ENCODE measurements at regions not wholly inside any gene's neighbourhood (a gene's known extent, or its start where the extent isn't known, plus 50 kb on each side); places are given as distances from the start of the nearest gene placed in this dataset.

- H3K27me3 ChIP-seq (ENCODE audit: control insufficient read depth in 3 of 3, insufficient read depth in 3 of 3, low read depth in 1 of 3, low read length in 3 of 3) = no peaks in the 10 kb centered on the region
- H3K9me3 ChIP-seq (replicated peaks in 1 of 2; ENCODE audit: control insufficient read depth in 2 of 2, insufficient read depth in 1 of 2, low read depth in 1 of 2, low read length in 2 of 2) = peaks cover 0 to 2% of the 10 kb centered on the region in 2 donors
- H2BK12ac ChIP-seq (ENCODE audit: low read length) = no peak overlapping the region
- peaks cover 0 to 2% of the 10 kb centered on the region in 2 donors for H3K4me1 ChIP-seq (ENCODE audit: control insufficient read depth in 2 of 2, insufficient read depth in 1 of 2, low read depth in 1 of 2, low read length in 2 of 2)
- no peak overlapping the region for H4K8ac ChIP-seq (ENCODE audit: low read depth, low read length)
- H2BK15ac ChIP-seq (ENCODE audit: low read length) = no peak overlapping the region
- no peak overlapping the region for H2AK5ac ChIP-seq (ENCODE audit: low read depth, low read length)
- no peak overlapping the region for H3K4me2 ChIP-seq (ENCODE audit: insufficient read depth, low read length, poor library complexity, severe bottlenecking)
- no peaks in the 10 kb centered on the region for H3K79me1 ChIP-seq (ENCODE audit: low read depth, low read length)
- peaks cover 0 to 2% of the 10 kb centered on the region in 2 donors for H3K36me3 ChIP-seq (replicated peaks in 1 of 2; ENCODE audit: control insufficient read depth in 2 of 2, insufficient read depth in 2 of 2, low read length in 2 of 2)
- H3K14ac ChIP-seq (ENCODE audit: low read length) = no peak overlapping the region
- H3K4ac ChIP-seq (ENCODE audit: low read length) = no peak overlapping the region
- H3K23ac ChIP-seq (ENCODE audit: low read depth, low read length, poor library complexity) = no peak overlapping the region
- H3K4me3 ChIP-seq (ENCODE audit: low read length in 2 of 2) = no peak overlapping the region
- H2BK5ac ChIP-seq (ENCODE audit: low read length) = no peak overlapping the region
- H2AFZ ChIP-seq (ENCODE audit: low read length) = no peak overlapping the region
- no peak overlapping the region for H4K91ac ChIP-seq (ENCODE audit: low read depth, low read length, poor library complexity)
- no peak overlapping the region for H3K27ac ChIP-seq (replicated peaks; ENCODE audit: low read length)
- H2BK120ac ChIP-seq (ENCODE audit: low read depth, low read length) = no peak overlapping the region
- no peak overlapping the region for H3K18ac ChIP-seq (ENCODE audit: low read length)
- H3K9ac ChIP-seq (ENCODE audit: low read depth, low read length, poor library complexity) = no peak overlapping the region
- no peak for DNase-seq (ENCODE audit: low spot score)
Measured at GRCh38 chr12:67052981-67053380, 216.2 kb upstream of the CAND1 start.

GRCh38 chr12:67056329-67056728 lies 212.8 kb upstream of the CAND1 start:
- Histone ChIP-seq H2BK120ac (ENCODE audit: low read depth, low read length) (no peak overlapping the region), H2AFZ (ENCODE audit: low read length) (no peak overlapping the region), H3K27ac (replicated peaks; ENCODE audit: low read length) (no peak overlapping the region), H3K4ac (ENCODE audit: low read length) (no peak overlapping the region), H3K27me3 (ENCODE audit: control insufficient read depth in 3 of 3, insufficient read depth in 3 of 3, low read depth in 1 of 3, low read length in 3 of 3) (no peaks in the 10 kb centered on the region), H3K9ac (ENCODE audit: low read depth, low read length, poor library complexity) (no peak overlapping the region), H3K18ac (ENCODE audit: low read length) (no peak overlapping the region), H2BK5ac (ENCODE audit: low read length) (no peak overlapping the region), H3K9me3 (replicated peaks in 1 of 2; ENCODE audit: control insufficient read depth in 2 of 2, insufficient read depth in 1 of 2, low read depth in 1 of 2, low read length in 2 of 2) (no peaks in the 10 kb centered on the region), H3K4me3 (ENCODE audit: low read length in 2 of 2) (no peak overlapping the region), H4K8ac (ENCODE audit: low read depth, low read length) (no peak overlapping the region), H2AK5ac (ENCODE audit: low read depth, low read length) (no peak overlapping the region), H3K14ac (ENCODE audit: low read length) (no peak overlapping the region), H3K23ac (ENCODE audit: low read depth, low read length, poor library complexity) (no peak overlapping the region), H3K79me1 (ENCODE audit: low read depth, low read length) (no peaks in the 10 kb centered on the region), H2BK12ac (ENCODE audit: low read length) (no peak overlapping the region), H3K4me2 (ENCODE audit: insufficient read depth, low read length, poor library complexity, severe bottlenecking) (no peak overlapping the region), H4K91ac (ENCODE audit: low read depth, low read length, poor library complexity) (no peak overlapping the region), H3K4me1 (ENCODE audit: control insufficient read depth in 2 of 2, insufficient read depth in 1 of 2, low read depth in 1 of 2, low read length in 2 of 2) (peaks cover 0 to 2% of the 10 kb centered on the region in 2 donors), H3K36me3 (replicated peaks in 1 of 2; ENCODE audit: control insufficient read depth in 2 of 2, insufficient read depth in 2 of 2, low read length in 2 of 2) (no peaks in the 10 kb centered on the region), H2BK15ac (ENCODE audit: low read length) (no peak overlapping the region)
- no peak for DNase-seq (ENCODE audit: low spot score)

- Histone ChIP-seq H3K9me3 (replicated peaks in 1 of 2; ENCODE audit: control insufficient read depth in 2 of 2, insufficient read depth in 1 of 2, low read depth in 1 of 2, low read length in 2 of 2) (no peaks in the 10 kb centered on the region), H3K27me3 (ENCODE audit: control insufficient read depth in 3 of 3, insufficient read depth in 3 of 3, low read depth in 1 of 3, low read length in 3 of 3) (no peaks in the 10 kb centered on the region), H2AFZ (ENCODE audit: low read length) (no peak overlapping the region), H2BK120ac (ENCODE audit: low read depth, low read length) (no peak overlapping the region), H3K79me1 (ENCODE audit: low read depth, low read length) (no peaks in the 10 kb centered on the region), H4K8ac (ENCODE audit: low read depth, low read length) (no peak overlapping the region), H3K4me1 (ENCODE audit: control insufficient read depth in 2 of 2, insufficient read depth in 1 of 2, low read depth in 1 of 2, low read length in 2 of 2) (peaks cover 0 to 2% of the 10 kb centered on the region in 2 donors), H2AK5ac (ENCODE audit: low read depth, low read length) (no peak overlapping the region), H3K4me3 (ENCODE audit: low read length in 2 of 2) (no peak overlapping the region), H3K23ac (ENCODE audit: low read depth, low read length, poor library complexity) (no peak overlapping the region), H2BK12ac (ENCODE audit: low read length) (no peak overlapping the region), H3K9ac (ENCODE audit: low read depth, low read length, poor library complexity) (no peak overlapping the region), H3K14ac (ENCODE audit: low read length) (no peak overlapping the region), H2BK5ac (ENCODE audit: low read length) (no peak overlapping the region), H3K18ac (ENCODE audit: low read length) (no peak overlapping the region), H3K4ac (ENCODE audit: low read length) (no peak overlapping the region), H4K91ac (ENCODE audit: low read depth, low read length, poor library complexity) (no peak overlapping the region), H3K36me3 (replicated peaks in 1 of 2; ENCODE audit: control insufficient read depth in 2 of 2, insufficient read depth in 2 of 2, low read length in 2 of 2) (no peaks in the 10 kb centered on the region), H2BK15ac (ENCODE audit: low read length) (no peak overlapping the region), H3K4me2 (ENCODE audit: insufficient read depth, low read length, poor library complexity, severe bottlenecking) (no peak overlapping the region), H3K27ac (replicated peaks; ENCODE audit: low read length) (no peak overlapping the region)
- no peak for DNase-seq (ENCODE audit: low spot score)
- WGBS, 2 donors (ENCODE audit: extremely low coverage in 2 of 2, insufficient read length in 2 of 2, insufficient replicate concordance in 1 of 2) = no CpG with 5 or more reads among the region's 5 CpGs
Measured at GRCh38 chr12:67057072-67057471, 212.1 kb upstream of the CAND1 start.

- no peak overlapping the region for H2AFZ ChIP-seq (ENCODE audit: low read length)
- H3K14ac ChIP-seq (ENCODE audit: low read length) = no peak overlapping the region
- H3K23ac ChIP-seq (ENCODE audit: low read depth, low read length, poor library complexity) = no peak overlapping the region
- no peak overlapping the region for H4K8ac ChIP-seq (ENCODE audit: low read depth, low read length)
- H3K9ac ChIP-seq (ENCODE audit: low read depth, low read length, poor library complexity) = no peak overlapping the region
- no peaks in the 10 kb centered on the region for H3K79me1 ChIP-seq (ENCODE audit: low read depth, low read length)
- no peak for DNase-seq (ENCODE audit: low spot score)
- H4K91ac ChIP-seq (ENCODE audit: low read depth, low read length, poor library complexity) = no peak overlapping the region
- no peak overlapping the region for H2BK12ac ChIP-seq (ENCODE audit: low read length)
- H2AK5ac ChIP-seq (ENCODE audit: low read depth, low read length) = no peak overlapping the region
- H3K4me2 ChIP-seq (ENCODE audit: insufficient read depth, low read length, poor library complexity, severe bottlenecking) = no peak overlapping the region
- no peak overlapping the region for H2BK15ac ChIP-seq (ENCODE audit: low read length)
- no peak overlapping the region for H3K18ac ChIP-seq (ENCODE audit: low read length)
- no peaks in the 10 kb centered on the region for H3K9me3 ChIP-seq (replicated peaks in 1 of 2; ENCODE audit: control insufficient read depth in 2 of 2, insufficient read depth in 1 of 2, low read depth in 1 of 2, low read length in 2 of 2)
- peaks cover under 1 to 2% of the 10 kb centered on the region in 2 donors for H3K4me1 ChIP-seq (ENCODE audit: control insufficient read depth in 2 of 2, insufficient read depth in 1 of 2, low read depth in 1 of 2, low read length in 2 of 2)
- no CpG with 5 or more reads among the region's 2 CpGs for WGBS, 2 donors (ENCODE audit: extremely low coverage in 2 of 2, insufficient read length in 2 of 2, insufficient replicate concordance in 1 of 2)
- no peaks in the 10 kb centered on the region for H3K36me3 ChIP-seq (replicated peaks in 1 of 2; ENCODE audit: control insufficient read depth in 2 of 2, insufficient read depth in 2 of 2, low read length in 2 of 2)
- H3K4me3 ChIP-seq (ENCODE audit: low read length in 2 of 2) = no peak overlapping the region
- no peak overlapping the region for H2BK120ac ChIP-seq (ENCODE audit: low read depth, low read length)
- H3K27ac ChIP-seq (replicated peaks; ENCODE audit: low read length) = no peak overlapping the region
- H2BK5ac ChIP-seq (ENCODE audit: low read length) = no peak overlapping the region
- no peak overlapping the region for H3K4ac ChIP-seq (ENCODE audit: low read length)
- no peaks in the 10 kb centered on the region for H3K27me3 ChIP-seq (ENCODE audit: control insufficient read depth in 3 of 3, insufficient read depth in 3 of 3, low read depth in 1 of 3, low read length in 3 of 3)
Measured at GRCh38 chr12:67062193-67062592, 207.0 kb upstream of the CAND1 start.

Data from neuronal stem cell (in vitro differentiated cells).